IMR-90 (cell line): ENCODE measurements at regions not wholly inside any gene's neighbourhood (a gene's known extent, or its start where the extent isn't known, plus 50 kb on each side); places are given as distances from the start of the nearest gene placed in this dataset.

Experiments
- ATAC-seq: fragments of 200-7000 bp; cut with Tn5 transposase; 2 replicates; pipeline ENCODE4 v1.9.1; 2020; ENCODE audit warnings: low read depth, mild to moderate bottlenecking, moderate library complexity
- BruUV-seq: library from RNA; stranded (reverse); fragments of 400-500 nt; replicated peaks from 2 replicates; lab custom pipeline; 2021; lab: Mats Ljungman, UMichigan
- CTCF ChIA-PET: fragments of 300-600 bp; formaldehyde crosslinking; extraction: SDS; loops from one replicate; lab custom pipeline; 2021; ENCODE audit warnings: antibody characterized with exemption; lab: Yijun Ruan, JAX
- POLR2A ChIA-PET: fragments of 300-600 bp; sonication (Branson Sonifier 250); formaldehyde crosslinking; loops from one replicate; lab custom pipeline; 2022; ENCODE audit warnings: antibody characterized with exemption; ENCODE audit not compliant: unreplicated experiment; lab: Charles Lee
- DNase-seq: peaks from one replicate; pipeline ENCODE4 v3.0.0; 2013
- H2AFZ ChIP-seq: replicated peaks from 2 replicates; pipeline ENCODE3; 2013; ENCODE audit warnings: low read length, mild to moderate bottlenecking; ENCODE audit not compliant: poor library complexity
- H2AK5ac ChIP-seq: 2 replicates; pipeline ENCODE4 v1.6.1; 2013; ENCODE audit warnings: low read depth, low read length, inconsistent platforms
- H2AK9ac ChIP-seq: replicated peaks from 2 replicates; pipeline ENCODE3; 2013; ENCODE audit warnings: mild to moderate bottlenecking, low read depth, low read length, moderate library complexity; ENCODE audit not compliant: poor library complexity
- H2BK120ac ChIP-seq: 2 replicates; pipeline ENCODE4 v1.6.1; 2013; ENCODE audit warnings: low read depth, low read length, inconsistent platforms
- H2BK15ac ChIP-seq: 3 replicates; pipeline ENCODE4 v1.6.1; 2013; ENCODE audit warnings: low read depth, low read length, inconsistent platforms
- H2BK20ac ChIP-seq: 2 replicates; pipeline ENCODE4 v1.6.1; 2013; ENCODE audit warnings: low read depth, mild to moderate bottlenecking, inconsistent platforms, low read length, moderate library complexity
- H2BK5ac ChIP-seq: 2 replicates; pipeline ENCODE4 v1.6.1; 2013; ENCODE audit warnings: mild to moderate bottlenecking, low read depth, low read length, inconsistent platforms; ENCODE audit not compliant: poor library complexity, severe bottlenecking
- H3K14ac ChIP-seq: replicated peaks from 2 replicates; pipeline ENCODE4 v1.6.1; 2013; ENCODE audit warnings: low read depth, low read length, inconsistent platforms
- H3K18ac ChIP-seq: 2 replicates; pipeline ENCODE4 v1.6.1; 2013; ENCODE audit warnings: low read depth, low read length, control low read depth
- H3K23ac ChIP-seq: 2 replicates; pipeline ENCODE4 v1.6.1; 2013; ENCODE audit warnings: low read depth, low read length, inconsistent platforms
- H3K27ac ChIP-seq: 2 replicates; pipeline ENCODE4 v1.5.1; 2013; ENCODE audit warnings: mild to moderate bottlenecking, control low read depth, low read length; ENCODE audit not compliant: insufficient read depth
- H3K27me3 ChIP-seq: 2 replicates; pipeline ENCODE4 v1.6.1; 2013; ENCODE audit warnings: low read length; ENCODE audit not compliant: control insufficient read depth, insufficient read depth
- H3K36me3 ChIP-seq: 2 replicates; pipeline ENCODE4 v1.6.1; 2013; ENCODE audit warnings: low read length, mixed read lengths; ENCODE audit not compliant: control insufficient read depth, insufficient read depth
- H3K4ac ChIP-seq: 2 replicates; pipeline ENCODE4 v1.6.1; 2013; ENCODE audit warnings: low read depth, low read length, inconsistent platforms
- H3K4me1 ChIP-seq: 2 replicates; pipeline ENCODE4 v1.6.1; 2013; ENCODE audit warnings: low read length, mixed read lengths; ENCODE audit not compliant: control insufficient read depth, insufficient read depth
- H3K4me2 ChIP-seq: 2 replicates; pipeline ENCODE4 v1.6.1; 2013; ENCODE audit warnings: low read depth, mild to moderate bottlenecking, control low read depth, low read length, moderate library complexity
- H3K4me3 ChIP-seq: 2 replicates; pipeline ENCODE4 v1.5.1; 2013; ENCODE audit warnings: low read depth, mild to moderate bottlenecking, control low read depth, low read length, moderate library complexity; ENCODE audit not compliant: insufficient read depth
- H3K56ac ChIP-seq: 2 replicates; pipeline ENCODE4 v1.6.1; 2013; ENCODE audit warnings: low read length, inconsistent platforms; ENCODE audit not compliant: insufficient read depth; ENCODE audit errors: extremely low read depth
- H3K79me1 ChIP-seq, 2 experiments: 2 replicates each; pipeline ENCODE4 v1.6.1; 2013; ENCODE audit warnings: low read length in 2 of 2, inconsistent platforms in 1 of 2, low read depth in 1 of 2
- H3K9ac ChIP-seq: 2 replicates; pipeline ENCODE4 v1.6.1; 2013; ENCODE audit warnings: low read depth, low read length, control low read depth
- H3K9me1 ChIP-seq: 2 replicates; pipeline ENCODE4 v1.6.1; 2013; ENCODE audit warnings: low read length, inconsistent platforms; ENCODE audit not compliant: insufficient read depth
- H3K9me3 ChIP-seq: 2 replicates; pipeline ENCODE4 v1.6.1; 2013; ENCODE audit warnings: low read length; ENCODE audit not compliant: control insufficient read depth, insufficient read depth
- H4K20me1 ChIP-seq: 2 replicates; pipeline ENCODE4 v1.6.1; 2013; ENCODE audit warnings: low read length, inconsistent platforms; ENCODE audit not compliant: insufficient read depth
- H4K5ac ChIP-seq: 2 replicates; pipeline ENCODE4 v1.6.1; 2013; ENCODE audit warnings: mild to moderate bottlenecking, low read depth, low read length, control low read depth
- H4K8ac ChIP-seq, 2 experiments: 2 replicates each; pipeline ENCODE4 v1.6.1; 2013; ENCODE audit warnings: low read depth in 2 of 2, low read length in 2 of 2, control low read depth in 1 of 2, inconsistent platforms in 1 of 2
- H4K91ac ChIP-seq: 2 replicates; pipeline ENCODE4 v1.6.1; 2013; ENCODE audit warnings: low read depth, low read length, inconsistent platforms; ENCODE audit not compliant: insufficient read depth
- BHLHE40 ChIP-seq: fragments of 150-350 bp; IDR thresholded peaks from 2 replicates; pipeline ENCODE4 v1.6.1; 2016; ENCODE audit warnings: mild to moderate bottlenecking, low read depth, low read length
- CEBPB ChIP-seq: IDR thresholded peaks from 2 replicates; pipeline ENCODE4 v1.6.1; 2012; ENCODE audit warnings: low read depth, low read length, improper control_type of control experiment
- FOS ChIP-seq: fragments of 150-350 bp; IDR thresholded peaks from 2 replicates; pipeline ENCODE4 v1.6.1; 2016; ENCODE audit warnings: low read depth, low read length
- MXI1 ChIP-seq: IDR thresholded peaks from 2 replicates; pipeline ENCODE4 v1.6.1; 2012; ENCODE audit warnings: low read depth, mild to moderate bottlenecking, low read length, moderate library complexity, borderline replicate concordance
- NFE2L2 ChIP-seq: fragments of 150-350 bp; IDR thresholded peaks from 2 replicates; pipeline ENCODE4 v1.6.1; 2016; ENCODE audit warnings: low read depth, mild to moderate bottlenecking, low read length
- POLR2A ChIP-seq: IDR thresholded peaks from 2 replicates; pipeline ENCODE4 v1.6.1; 2012; ENCODE audit warnings: mild to moderate bottlenecking, low read depth, low read length
- RCOR1 ChIP-seq: IDR thresholded peaks from 2 replicates; pipeline ENCODE4 v1.6.1; 2012; ENCODE audit warnings: mild to moderate bottlenecking, low read length, improper control_type of control experiment; ENCODE audit not compliant: insufficient replicate concordance
- WGBS, 2 experiments: methylation state at CpG; one replicate each; pipeline versions ENCODE4 v1.1.5 to v1.1.7; 2013; ENCODE audit warnings: missing lambda C conversion rate in 2 of 2; ENCODE audit not compliant: insufficient read length in 1 of 2; ENCODE audit errors: extremely low coverage in 2 of 2; 5-methylcytosine and 5-hydroxymethylcytosine counted together
- dilution Hi-C: fragments of 300-500 bp; cut with HindIII; formaldehyde crosslinking; loops from one replicate; pipeline ENCODE4 v1.14.3; 2018; ENCODE audit warnings: low sequenced_read_pairs; ENCODE audit not compliant: unreplicated experiment
- in situ Hi-C: fragments of 300-500 bp; cut with MboI; formaldehyde crosslinking; loops from 3 replicates; pipeline ENCODE4 v1.14.3; 2019; ENCODE audit warnings: low sequenced_read_pairs, inconsistent platforms, mixed read lengths
- intact Hi-C: fragments of 100-400 bp; cut with micrococcal nuclease; formaldehyde crosslinking; loops from 2 replicates; pipeline ENCODE4 v1.10.0; 2022
- TF ChIP-seq, protein P1 (sequence below): conservative IDR thresholded peaks from 2 replicates; pipeline ENCODE4 v1.5.1; 2012; ENCODE audit warnings: mild to moderate bottlenecking, low read depth, low read length, improper control_type of control experiment
- TF ChIP-seq, protein P2 (sequence below): fragments of 150-350 bp; IDR thresholded peaks from 2 replicates; pipeline ENCODE4 v1.6.1; 2016; ENCODE audit warnings: low read depth, mild to moderate bottlenecking, low read length, moderate library complexity, borderline replicate concordance
- TF ChIP-seq, protein P3 (sequence below): fragments of 150-350 bp; IDR thresholded peaks from 2 replicates; pipeline ENCODE4 v1.6.1; 2017; ENCODE audit warnings: mild to moderate bottlenecking, antibody characterized with exemption, low read length, low read depth

DNA sequence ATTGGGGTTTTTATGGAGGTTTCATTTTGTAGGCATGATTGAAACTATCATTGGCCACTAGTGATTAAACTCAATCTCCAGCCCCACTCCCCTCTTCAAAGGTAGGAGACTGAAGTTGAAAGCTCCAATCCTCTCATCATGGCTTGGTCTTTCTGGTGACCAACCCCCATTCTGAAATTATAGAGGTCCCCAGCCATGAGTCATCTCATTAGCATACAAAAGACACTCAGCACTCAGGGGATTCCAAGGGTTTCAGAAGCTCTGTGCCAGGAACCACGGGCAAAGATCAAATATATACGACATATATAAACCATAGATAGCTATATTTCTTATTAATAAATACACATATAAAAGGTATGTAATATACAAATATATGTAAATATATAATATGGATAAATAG, 256.0 kb upstream of the POU3F3 start:
- Histone ChIP-seq H2AFZ (no peak overlapping the region), H3K23ac (no peak overlapping the region), H4K5ac (no peak overlapping the region), H2AK5ac (no peak overlapping the region), H4K8ac (no peak overlapping the region), H3K36me3 (no peaks in the 10 kb centered on the region), H3K27me3 (no peaks in the 10 kb centered on the region), H3K4me2 (no peak overlapping the region), H4K91ac (no peak overlapping the region), H3K14ac (no peak overlapping the region), H3K4me1 (no peaks in the 10 kb centered on the region), H3K56ac (no peak overlapping the region), H2AK9ac (no peak overlapping the region), H4K20me1 (no peaks in the 10 kb centered on the region), H2BK5ac (no peak overlapping the region), H3K4ac (no peak overlapping the region), H3K27ac (no peak overlapping the region), H2BK120ac (no peak overlapping the region), H3K9me1 (no peaks in the 10 kb centered on the region), H3K9me3 (peaks cover 6% of the 10 kb centered on the region), H3K4me3 (no peak overlapping the region), H3K79me1 (no peaks in the 10 kb centered on the region), H3K9ac (no peak overlapping the region), H2BK20ac (no peak overlapping the region), H3K18ac (no peak overlapping the region), H2BK15ac (no peak overlapping the region)
- in situ Hi-C loops, result no loop called here
- WGBS, 2 experiments, result no CpG with 5 or more reads among the region's 2 CpGs
- dilution Hi-C loops, result no loop called here
- POLR2A ChIA-PET, result no interaction called here
- no peak for DNase-seq
- intact Hi-C loops, result no loop called here
- TF ChIP-seq FOS, result no peak
- TF ChIP-seq, protein P1, sequence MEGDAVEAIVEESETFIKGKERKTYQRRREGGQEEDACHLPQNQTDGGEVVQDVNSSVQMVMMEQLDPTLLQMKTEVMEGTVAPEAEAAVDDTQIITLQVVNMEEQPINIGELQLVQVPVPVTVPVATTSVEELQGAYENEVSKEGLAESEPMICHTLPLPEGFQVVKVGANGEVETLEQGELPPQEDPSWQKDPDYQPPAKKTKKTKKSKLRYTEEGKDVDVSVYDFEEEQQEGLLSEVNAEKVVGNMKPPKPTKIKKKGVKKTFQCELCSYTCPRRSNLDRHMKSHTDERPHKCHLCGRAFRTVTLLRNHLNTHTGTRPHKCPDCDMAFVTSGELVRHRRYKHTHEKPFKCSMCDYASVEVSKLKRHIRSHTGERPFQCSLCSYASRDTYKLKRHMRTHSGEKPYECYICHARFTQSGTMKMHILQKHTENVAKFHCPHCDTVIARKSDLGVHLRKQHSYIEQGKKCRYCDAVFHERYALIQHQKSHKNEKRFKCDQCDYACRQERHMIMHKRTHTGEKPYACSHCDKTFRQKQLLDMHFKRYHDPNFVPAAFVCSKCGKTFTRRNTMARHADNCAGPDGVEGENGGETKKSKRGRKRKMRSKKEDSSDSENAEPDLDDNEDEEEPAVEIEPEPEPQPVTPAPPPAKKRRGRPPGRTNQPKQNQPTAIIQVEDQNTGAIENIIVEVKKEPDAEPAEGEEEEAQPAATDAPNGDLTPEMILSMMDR, result no peak
- no peak for TF ChIP-seq BHLHE40
- TF ChIP-seq, protein P2, sequence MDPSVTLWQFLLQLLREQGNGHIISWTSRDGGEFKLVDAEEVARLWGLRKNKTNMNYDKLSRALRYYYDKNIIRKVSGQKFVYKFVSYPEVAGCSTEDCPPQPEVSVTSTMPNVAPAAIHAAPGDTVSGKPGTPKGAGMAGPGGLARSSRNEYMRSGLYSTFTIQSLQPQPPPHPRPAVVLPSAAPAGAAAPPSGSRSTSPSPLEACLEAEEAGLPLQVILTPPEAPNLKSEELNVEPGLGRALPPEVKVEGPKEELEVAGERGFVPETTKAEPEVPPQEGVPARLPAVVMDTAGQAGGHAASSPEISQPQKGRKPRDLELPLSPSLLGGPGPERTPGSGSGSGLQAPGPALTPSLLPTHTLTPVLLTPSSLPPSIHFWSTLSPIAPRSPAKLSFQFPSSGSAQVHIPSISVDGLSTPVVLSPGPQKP, result no peak
- no peak for TF ChIP-seq CEBPB
- TF ChIP-seq NFE2L2, result no peak
- TF ChIP-seq POLR2A, result no peak
- TF ChIP-seq, protein P3, sequence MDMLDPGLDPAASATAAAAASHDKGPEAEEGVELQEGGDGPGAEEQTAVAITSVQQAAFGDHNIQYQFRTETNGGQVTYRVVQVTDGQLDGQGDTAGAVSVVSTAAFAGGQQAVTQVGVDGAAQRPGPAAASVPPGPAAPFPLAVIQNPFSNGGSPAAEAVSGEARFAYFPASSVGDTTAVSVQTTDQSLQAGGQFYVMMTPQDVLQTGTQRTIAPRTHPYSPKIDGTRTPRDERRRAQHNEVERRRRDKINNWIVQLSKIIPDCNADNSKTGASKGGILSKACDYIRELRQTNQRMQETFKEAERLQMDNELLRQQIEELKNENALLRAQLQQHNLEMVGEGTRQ, result no peak
- no peak for TF ChIP-seq MXI1
- TF ChIP-seq RCOR1, result no peak
- BruUV-seq, result no TSS peak
- CTCF ChIA-PET, result no interaction called here
- ATAC-seq, result no peak
